Testis (tissue), 2 donors: ENCODE measurements at regions not wholly inside any gene's neighbourhood (a gene's known extent, or its start where the extent isn't known, plus 50 kb on each side); places are given as distances from the start of the nearest gene placed in this dataset.

ENCODE experiments used
- DNase-seq: peaks from one replicate; pipeline ENCODE4 v3.0.0-alpha.2; 2019
- H3K27ac ChIP-seq, 2 donors: fragments of 200-600 bp; sonication (generic); one replicate each; pipeline ENCODE4 v1.5.1; 2019
- H3K27me3 ChIP-seq: fragments of 200-600 bp; sonication (generic); one replicate; pipeline ENCODE4 v1.5.1; 2019
- H3K36me3 ChIP-seq: fragments of 200-600 bp; sonication (generic); one replicate; pipeline ENCODE4 v1.5.1; 2017; ENCODE audit warnings: low read depth; ENCODE audit errors: missing control alignments
- H3K4me1 ChIP-seq: fragments of 200-600 bp; sonication (generic); one replicate; pipeline ENCODE4 v1.5.1; 2019
- H3K4me3 ChIP-seq, 2 donors: fragments of 200-600 bp; sonication (generic); one replicate each; pipeline ENCODE4 v1.5.1; 2017 to 2019
- H3K9me3 ChIP-seq: fragments of 200-600 bp; sonication (generic); one replicate; pipeline ENCODE4 v1.5.1; 2017
- CTCF ChIP-seq, 3 experiments: fragments of 450-650 bp in 2 of 3; fragments of 200-600 bp in 1 of 3; sonication (generic) in 1 of 3; IDR thresholded peaks; one replicate each; pipeline ENCODE4 v1.5.1; 2016 to 2019; ENCODE audit warnings: antibody characterized with exemption in 3 of 3, mild to moderate bottlenecking in 2 of 3, moderate library complexity in 1 of 3
- POLR2A ChIP-seq: fragments of 450-650 bp; IDR thresholded peaks from one replicate; pipeline ENCODE4 v1.6.1; 2017; ENCODE audit warnings: antibody characterized with exemption, mild to moderate bottlenecking, moderate library complexity
- WGBS, 2 donors: methylation state at CpG; one replicate each; pipeline ENCODE4 v1.1.5; 2018; 5-methylcytosine and 5-hydroxymethylcytosine counted together
- intact Hi-C: fragments of 100-400 bp; cut with DNase I; formaldehyde crosslinking; loops from one replicate; pipeline ENCODE4 v1.15.1; 2023; ENCODE audit warnings: low total_unique reads

DNA sequence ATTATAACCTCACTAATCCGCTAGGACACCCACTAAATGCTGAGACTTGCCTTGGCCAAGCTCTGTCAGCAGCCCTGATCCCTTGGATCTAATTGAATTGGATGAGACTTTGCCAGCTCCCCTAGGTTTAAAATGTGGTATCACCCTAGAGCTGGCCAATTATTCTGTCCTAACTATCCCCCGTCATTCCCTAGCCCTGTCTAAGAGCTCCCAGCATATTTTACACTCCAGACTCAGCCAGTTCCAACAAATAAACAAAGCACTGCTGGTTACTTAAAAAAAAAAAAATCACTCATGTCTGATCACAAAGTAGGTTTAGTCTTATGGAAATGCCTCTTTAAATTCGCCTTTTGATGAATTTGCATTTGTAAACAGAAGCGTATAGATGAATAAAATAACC, 147.9 kb upstream of the EGR2 start:
- no peak overlapping the region for H3K4me3 ChIP-seq
- intact Hi-C loops: no loop called here
- H3K27ac ChIP-seq: no peak overlapping the region
- H3K36me3 ChIP-seq: no peaks in the 10 kb centered on the region
- H3K4me1 ChIP-seq: no peaks in the 10 kb centered on the region
- no peaks in the 10 kb centered on the region for H3K9me3 ChIP-seq
- no peaks in the 10 kb centered on the region for H3K27me3 ChIP-seq
- DNase-seq: no peak
- TF ChIP-seq POLR2A: no peak
- TF ChIP-seq CTCF (IDR thresholded peaks at IDR 0.05): no peak
- WGBS, 2 donors: 86 to 91% methylated on average over 4 of the region's 4 CpGs

GRCh38 chr10:62961951-62962523, 145.9 kb upstream of the EGR2 start:
- intact Hi-C loops: no loop called here
- no peaks in the 10 kb centered on the region for H3K9me3 ChIP-seq
- H3K27me3 ChIP-seq: no peaks in the 10 kb centered on the region
- no peak overlapping the region for H3K27ac ChIP-seq
- H3K4me3 ChIP-seq: no peak overlapping the region
- WGBS, 2 donors: 54 to 58% methylated on average over 3 of the region's 3 CpGs
- no peaks in the 10 kb centered on the region for H3K4me1 ChIP-seq
- DNase-seq: no peak
- TF ChIP-seq CTCF (IDR thresholded peaks at IDR 0.05) (no peak), POLR2A (no peak)
- no peaks in the 10 kb centered on the region for H3K36me3 ChIP-seq

- Histone ChIP-seq H3K27ac (no peak overlapping the region), H3K9me3 (no peaks in the 10 kb centered on the region), H3K4me1 (no peaks in the 10 kb centered on the region), H3K27me3 (no peaks in the 10 kb centered on the region), H3K36me3 (no peaks in the 10 kb centered on the region), H3K4me3 (no peak overlapping the region)
- intact Hi-C loops: no loop called here
- WGBS, 2 donors: 92 to 96% methylated on average over 9 of the region's 9 CpGs
- TF ChIP-seq CTCF (IDR thresholded peaks at IDR 0.05) (no peak), POLR2A (no peak)
- DNase-seq: no peak
Observed at GRCh38 chr10:62960416-62960815, 144.2 kb upstream of the EGR2 start.

DNA sequence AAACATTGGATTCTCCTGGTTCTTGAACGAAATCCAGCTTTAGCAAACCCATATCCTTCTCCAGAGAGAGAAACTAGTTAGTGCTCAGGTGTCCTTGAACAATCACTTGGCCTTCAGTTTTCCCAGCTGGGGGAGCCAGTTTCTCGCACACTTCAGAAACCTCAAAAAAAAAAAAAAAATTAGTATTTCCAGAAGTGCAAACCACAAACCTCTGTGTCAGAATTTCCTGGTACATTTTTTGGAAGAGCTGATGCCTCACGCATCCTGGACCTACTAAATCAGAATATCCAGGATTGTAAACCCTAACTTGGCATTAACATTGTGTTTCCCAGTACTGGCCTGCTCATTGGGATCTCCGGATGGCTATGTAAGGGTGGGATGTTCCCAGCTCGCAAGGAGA, 143.4 kb upstream of the EGR2 start:
- Histone ChIP-seq H3K27ac (no peak overlapping the region), H3K9me3 (no peaks in the 10 kb centered on the region), H3K27me3 (no peaks in the 10 kb centered on the region), H3K4me3 (no peak overlapping the region), H3K36me3 (no peaks in the 10 kb centered on the region), H3K4me1 (no peaks in the 10 kb centered on the region)
- DNase-seq: no peak
- intact Hi-C loops: no loop called here
- 49 to 51% methylated on average over 5 of the region's 5 CpGs for WGBS, 2 donors
- TF ChIP-seq CTCF (IDR thresholded peaks at IDR 0.05): no peak
- no peak for TF ChIP-seq POLR2A

GRCh38 chr10:62958980-62959379, 142.8 kb upstream of the EGR2 start:
- H3K4me1 ChIP-seq: no peaks in the 10 kb centered on the region
- DNase-seq: no peak
- WGBS, 2 donors: 50 to 69% methylated on average over 1 of the region's 1 CpG
- intact Hi-C loops: no loop called here
- H3K36me3 ChIP-seq: no peaks in the 10 kb centered on the region
- H3K27me3 ChIP-seq: no peaks in the 10 kb centered on the region
- no peak overlapping the region for H3K4me3 ChIP-seq
- TF ChIP-seq POLR2A (no peak), CTCF (IDR thresholded peaks at IDR 0.05) (no peak)
- no peak overlapping the region for H3K27ac ChIP-seq
- no peaks in the 10 kb centered on the region for H3K9me3 ChIP-seq
